ENCODE measurements at regions not wholly inside any gene's neighbourhood (a gene's known extent, or its start where the extent isn't known, plus 50 kb on each side); places are given as distances from the start of the nearest gene placed in this dataset.

DNA sequence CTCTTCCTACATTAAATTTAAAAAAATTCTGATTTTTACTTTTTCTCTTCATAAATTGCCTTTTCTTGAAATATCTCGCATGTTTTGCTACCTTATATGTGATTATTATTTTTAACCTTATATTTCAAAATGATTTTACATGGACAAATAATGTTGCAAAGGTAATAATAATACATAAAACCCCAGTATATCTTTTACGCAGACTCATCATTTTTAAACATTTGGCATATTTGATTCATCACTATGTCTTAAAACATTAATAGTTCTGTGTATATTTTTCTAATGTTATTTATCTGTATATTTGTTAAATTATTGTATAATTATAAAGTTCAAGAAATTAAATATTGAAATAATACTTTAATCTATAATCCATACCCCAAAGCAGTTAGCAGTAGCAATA, 350.8 kb downstream of the RPL10L start:
- no peak for TF ChIP-seq EZH2 (IDR thresholded peaks at IDR 0.05; ENCODE audit: borderline replicate concordance, low read length)
- TF ChIP-seq, protein P1, sequence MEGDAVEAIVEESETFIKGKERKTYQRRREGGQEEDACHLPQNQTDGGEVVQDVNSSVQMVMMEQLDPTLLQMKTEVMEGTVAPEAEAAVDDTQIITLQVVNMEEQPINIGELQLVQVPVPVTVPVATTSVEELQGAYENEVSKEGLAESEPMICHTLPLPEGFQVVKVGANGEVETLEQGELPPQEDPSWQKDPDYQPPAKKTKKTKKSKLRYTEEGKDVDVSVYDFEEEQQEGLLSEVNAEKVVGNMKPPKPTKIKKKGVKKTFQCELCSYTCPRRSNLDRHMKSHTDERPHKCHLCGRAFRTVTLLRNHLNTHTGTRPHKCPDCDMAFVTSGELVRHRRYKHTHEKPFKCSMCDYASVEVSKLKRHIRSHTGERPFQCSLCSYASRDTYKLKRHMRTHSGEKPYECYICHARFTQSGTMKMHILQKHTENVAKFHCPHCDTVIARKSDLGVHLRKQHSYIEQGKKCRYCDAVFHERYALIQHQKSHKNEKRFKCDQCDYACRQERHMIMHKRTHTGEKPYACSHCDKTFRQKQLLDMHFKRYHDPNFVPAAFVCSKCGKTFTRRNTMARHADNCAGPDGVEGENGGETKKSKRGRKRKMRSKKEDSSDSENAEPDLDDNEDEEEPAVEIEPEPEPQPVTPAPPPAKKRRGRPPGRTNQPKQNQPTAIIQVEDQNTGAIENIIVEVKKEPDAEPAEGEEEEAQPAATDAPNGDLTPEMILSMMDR (IDR thresholded peaks at IDR 0.05; ENCODE audit: low read length), result no peak
- Histone ChIP-seq H4K20me1 (ENCODE audit: insufficient read depth, low read length) (no peaks in the 10 kb centered on the region), H3F3A (ENCODE audit: insufficient read depth, low read length) (no peaks in the 10 kb centered on the region), H3K4me2 (ENCODE audit: low read length) (no peak overlapping the region), H3K9ac (ENCODE audit: low read length) (no peak overlapping the region), H2AFZ (ENCODE audit: low read length) (no peak overlapping the region), H3K27me3 (ENCODE audit: insufficient read depth, low read length) (no peaks in the 10 kb centered on the region), H3K27ac (ENCODE audit: low read depth, low read length, poor library complexity, severe bottlenecking) (no peak overlapping the region), H3K4me1 (ENCODE audit: insufficient read depth, low read length, severe bottlenecking) (no peaks in the 10 kb centered on the region), H3K9me2 (ENCODE audit: low read depth, low read length) (no peaks in the 10 kb centered on the region), H3K9me3 (ENCODE audit: low read length) (no peaks in the 10 kb centered on the region), H3K79me2 (ENCODE audit: insufficient read depth, low read length) (no peaks in the 10 kb centered on the region), H3K36me3 (ENCODE audit: insufficient read depth, low read length) (no peaks in the 10 kb centered on the region), H3K4me3 (ENCODE audit: low read depth, low read length, poor library complexity, severe bottlenecking) (no peak overlapping the region)

DNA sequence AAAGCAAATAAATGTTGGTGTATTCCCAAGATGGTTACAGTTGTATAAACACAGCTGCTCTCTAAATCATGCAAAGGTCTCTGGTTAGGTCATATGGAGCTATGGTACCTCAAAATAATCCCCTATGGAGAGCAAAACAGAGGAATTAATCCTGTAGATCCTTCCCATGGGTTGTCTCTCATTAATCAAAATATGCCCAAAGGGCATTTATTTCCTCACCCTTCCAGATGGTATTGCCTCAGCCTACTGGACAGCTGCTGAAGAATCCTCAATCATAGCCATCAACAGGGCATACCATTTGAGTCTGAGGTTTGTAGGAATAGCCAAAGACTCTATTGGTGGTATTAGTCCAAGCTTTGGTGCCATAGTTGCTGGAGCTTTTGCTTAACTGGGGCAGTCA, 360.9 kb downstream of the RPL10L start:
- TF ChIP-seq EZH2 (IDR thresholded peaks at IDR 0.05; ENCODE audit: borderline replicate concordance, low read length), result no peak
- TF ChIP-seq, protein P1 (IDR thresholded peaks at IDR 0.05; ENCODE audit: low read length), result no peak
- no peak overlapping the region for H3K4me3 ChIP-seq (ENCODE audit: low read depth, low read length, poor library complexity, severe bottlenecking)
- H3K9me2 ChIP-seq (ENCODE audit: low read depth, low read length), result no peaks in the 10 kb centered on the region
- H3K79me2 ChIP-seq (ENCODE audit: insufficient read depth, low read length), result no peaks in the 10 kb centered on the region
- no peaks in the 10 kb centered on the region for H3K36me3 ChIP-seq (ENCODE audit: insufficient read depth, low read length)
- H2AFZ ChIP-seq (ENCODE audit: low read length), result no peak overlapping the region
- no peaks in the 10 kb centered on the region for H3K4me1 ChIP-seq (ENCODE audit: insufficient read depth, low read length, severe bottlenecking)
- H3K27ac ChIP-seq (ENCODE audit: low read depth, low read length, poor library complexity, severe bottlenecking), result no peak overlapping the region
- no peak overlapping the region for H3K4me2 ChIP-seq (ENCODE audit: low read length)
- no peaks in the 10 kb centered on the region for H3K27me3 ChIP-seq (ENCODE audit: insufficient read depth, low read length)
- H4K20me1 ChIP-seq (ENCODE audit: insufficient read depth, low read length), result no peaks in the 10 kb centered on the region
- H3F3A ChIP-seq (ENCODE audit: insufficient read depth, low read length), result no peaks in the 10 kb centered on the region
- no peaks in the 10 kb centered on the region for H3K9me3 ChIP-seq (ENCODE audit: low read length)
- H3K9ac ChIP-seq (ENCODE audit: low read length), result no peak overlapping the region

DNA sequence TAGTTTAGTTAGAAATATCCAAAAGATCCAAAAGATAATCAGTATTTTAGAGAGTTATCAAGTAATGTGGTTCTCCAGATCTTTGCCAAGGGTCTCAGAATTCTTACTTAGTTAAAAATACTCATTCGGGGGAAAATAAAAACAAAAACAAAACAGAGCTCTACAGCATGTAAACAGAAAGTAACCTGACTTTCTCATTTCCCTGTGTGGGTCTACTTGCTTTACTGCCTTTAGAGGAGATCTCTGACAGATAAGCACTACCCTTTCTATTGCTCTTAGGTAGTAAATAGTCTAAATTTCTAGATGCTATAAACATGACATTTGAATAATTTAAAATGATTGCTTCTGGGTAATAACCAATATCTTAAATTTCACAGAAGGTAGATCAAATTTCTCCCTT, 371.8 kb downstream of the RPL10L start:
- Histone ChIP-seq H4K20me1 (ENCODE audit: insufficient read depth, low read length) (no peaks in the 10 kb centered on the region), H3K79me2 (ENCODE audit: insufficient read depth, low read length) (no peaks in the 10 kb centered on the region), H3K36me3 (ENCODE audit: insufficient read depth, low read length) (no peaks in the 10 kb centered on the region), H3F3A (ENCODE audit: insufficient read depth, low read length) (no peaks in the 10 kb centered on the region), H3K9ac (ENCODE audit: low read length) (no peak overlapping the region), H3K27ac (ENCODE audit: low read depth, low read length, poor library complexity, severe bottlenecking) (no peak overlapping the region), H3K9me2 (ENCODE audit: low read depth, low read length) (no peaks in the 10 kb centered on the region), H3K9me3 (ENCODE audit: low read length) (no peaks in the 10 kb centered on the region), H3K4me1 (ENCODE audit: insufficient read depth, low read length, severe bottlenecking) (no peaks in the 10 kb centered on the region), H3K4me2 (ENCODE audit: low read length) (no peak overlapping the region), H3K27me3 (ENCODE audit: insufficient read depth, low read length) (no peaks in the 10 kb centered on the region), H2AFZ (ENCODE audit: low read length) (no peak overlapping the region), H3K4me3 (ENCODE audit: low read depth, low read length, poor library complexity, severe bottlenecking) (no peak overlapping the region)
- TF ChIP-seq, protein P1 (IDR thresholded peaks at IDR 0.05; ENCODE audit: low read length), result no peak
- no peak for TF ChIP-seq EZH2 (IDR thresholded peaks at IDR 0.05; ENCODE audit: borderline replicate concordance, low read length)

Data from OCI-LY1 (cell line).